ENCODE measurements at regions not wholly inside any gene's neighbourhood (a gene's known extent, or its start where the extent isn't known, plus 50 kb on each side); places are given as distances from the start of the nearest gene placed in this dataset.

GRCh38 chr14:78104655-78105054 lies 65.5 kb upstream of the NRXN3 start:
- H3K27me3 Mint-ChIP-seq (ENCODE audit: insufficient read depth, low read depth) = peaks cover 16% of the 10 kb centered on the region
- H3K4me3 ChIP-seq = no peak overlapping the region
- no peaks in the 10 kb centered on the region for H3K9me3 Mint-ChIP-seq
- no peak for TF ChIP-seq CTCF (IDR thresholded peaks at IDR 0.05)
- no peak for TF ChIP-seq EZH2phosphoT487 (IDR thresholded peaks at IDR 0.05)
- TF ChIP-seq EZH2 (IDR thresholded peaks at IDR 0.05) = no peak
- H3K27ac Mint-ChIP-seq = no peak overlapping the region
- no peak overlapping the region for H2AFZ ChIP-seq (replicated peaks)
- no peak overlapping the region for H3K4me3 Mint-ChIP-seq
- H3K36me3 Mint-ChIP-seq = no peaks in the 10 kb centered on the region
- H3K4me2 ChIP-seq = no peak overlapping the region
- H3K79me2 ChIP-seq (ENCODE audit: low read depth) = no peaks in the 10 kb centered on the region
- no peaks in the 10 kb centered on the region for H3K4me1 Mint-ChIP-seq
- no peaks in the 10 kb centered on the region for H4K20me1 ChIP-seq (ENCODE audit: low read depth)
- H3K36me3 ChIP-seq = no peaks in the 10 kb centered on the region
- no peaks in the 10 kb centered on the region for H3K9me3 ChIP-seq (ENCODE audit: low read depth)
- no peaks in the 10 kb centered on the region for H3K27me3 ChIP-seq
- H3F3A ChIP-seq (ENCODE audit: low read depth) = no peaks in the 10 kb centered on the region
- DNase-seq (ENCODE audit: low spot score) = no peak
- no peaks in the 10 kb centered on the region for H3K4me1 ChIP-seq
- H3K27ac ChIP-seq = no peak overlapping the region
- no peak overlapping the region for H3K9ac ChIP-seq

GRCh38 chr14:78106381-78106780 lies 63.8 kb upstream of the NRXN3 start:
- H3K4me1 ChIP-seq = no peaks in the 10 kb centered on the region
- no peak overlapping the region for H3K27ac Mint-ChIP-seq
- H3K27ac ChIP-seq = no peak overlapping the region
- H3K36me3 ChIP-seq = no peaks in the 10 kb centered on the region
- no peaks in the 10 kb centered on the region for H3K27me3 ChIP-seq
- no peaks in the 10 kb centered on the region for H3K9me3 Mint-ChIP-seq
- H3K4me3 ChIP-seq = no peak overlapping the region
- no peak overlapping the region for H2AFZ ChIP-seq (replicated peaks)
- DNase-seq (ENCODE audit: low spot score) = no peak
- no peaks in the 10 kb centered on the region for H4K20me1 ChIP-seq (ENCODE audit: low read depth)
- no peak overlapping the region for H3K4me3 Mint-ChIP-seq
- H3F3A ChIP-seq (ENCODE audit: low read depth) = no peaks in the 10 kb centered on the region
- H3K9me3 ChIP-seq (ENCODE audit: low read depth) = no peaks in the 10 kb centered on the region
- H3K36me3 Mint-ChIP-seq = no peaks in the 10 kb centered on the region
- H3K27me3 Mint-ChIP-seq (ENCODE audit: insufficient read depth, low read depth) = peaks cover 11% of the 10 kb centered on the region
- no peaks in the 10 kb centered on the region for H3K4me1 Mint-ChIP-seq
- H3K4me2 ChIP-seq = no peak overlapping the region
- H3K79me2 ChIP-seq (ENCODE audit: low read depth) = no peaks in the 10 kb centered on the region
- TF ChIP-seq CTCF (IDR thresholded peaks at IDR 0.05) (no peak), EZH2phosphoT487 (IDR thresholded peaks at IDR 0.05) (no peak), EZH2 (IDR thresholded peaks at IDR 0.05) (no peak)
- H3K9ac ChIP-seq = no peak overlapping the region

- H4K20me1 ChIP-seq (ENCODE audit: low read depth) = no peaks in the 10 kb centered on the region
- Mint-ChIP-seq H3K36me3 (no peaks in the 10 kb centered on the region), H3K4me1 (no peaks in the 10 kb centered on the region), H3K4me3 (no peak overlapping the region), H3K27me3 (ENCODE audit: insufficient read depth, low read depth) (peaks cover 10% of the 10 kb centered on the region), H3K9me3 (no peaks in the 10 kb centered on the region), H3K27ac (no peak overlapping the region)
- DNase-seq (ENCODE audit: low spot score) = no peak
- no peaks in the 10 kb centered on the region for H3K79me2 ChIP-seq (ENCODE audit: low read depth)
- H3K9ac ChIP-seq = no peak overlapping the region
- no peaks in the 10 kb centered on the region for H3K9me3 ChIP-seq (ENCODE audit: low read depth)
- H3K36me3 ChIP-seq = no peaks in the 10 kb centered on the region
- no peak overlapping the region for H3K4me3 ChIP-seq
- TF ChIP-seq CTCF (IDR thresholded peaks at IDR 0.05) (no peak), EZH2phosphoT487 (IDR thresholded peaks at IDR 0.05) (no peak), EZH2 (IDR thresholded peaks at IDR 0.05) (no peak)
- no peaks in the 10 kb centered on the region for H3F3A ChIP-seq (ENCODE audit: low read depth)
- H2AFZ ChIP-seq (replicated peaks) = no peak overlapping the region
- H3K4me1 ChIP-seq = no peaks in the 10 kb centered on the region
- no peaks in the 10 kb centered on the region for H3K27me3 ChIP-seq
- H3K4me2 ChIP-seq = no peak overlapping the region
- no peak overlapping the region for H3K27ac ChIP-seq
Observed at GRCh38 chr14:78107166-78107565, 63.0 kb upstream of the NRXN3 start.

GRCh38 chr14:78119440-78119839 lies 50.7 kb upstream of the NRXN3 start:
- Histone ChIP-seq H3K79me2 (ENCODE audit: low read depth) (no peaks in the 10 kb centered on the region), H3K9me3 (ENCODE audit: low read depth) (no peaks in the 10 kb centered on the region), H3F3A (ENCODE audit: low read depth) (no peaks in the 10 kb centered on the region), H3K27ac (no peak overlapping the region), H3K4me2 (no peak overlapping the region), H3K9ac (no peak overlapping the region), H3K4me3 (no peak overlapping the region), H4K20me1 (ENCODE audit: low read depth) (no peaks in the 10 kb centered on the region), H2AFZ (replicated peaks) (no peak overlapping the region), H3K36me3 (no peaks in the 10 kb centered on the region), H3K27me3 (no peaks in the 10 kb centered on the region), H3K4me1 (no peaks in the 10 kb centered on the region)
- no peak for DNase-seq (ENCODE audit: low spot score)
- TF ChIP-seq CTCF (IDR thresholded peaks at IDR 0.05) = no peak
- peaks cover 2% of the 10 kb centered on the region for H3K9me3 Mint-ChIP-seq
- no peak overlapping the region for H3K27ac Mint-ChIP-seq
- H3K4me1 Mint-ChIP-seq = no peaks in the 10 kb centered on the region
- peaks cover 7% of the 10 kb centered on the region for H3K27me3 Mint-ChIP-seq (ENCODE audit: insufficient read depth, low read depth)
- peaks cover 2% of the 10 kb centered on the region for H3K36me3 Mint-ChIP-seq
- H3K4me3 Mint-ChIP-seq = no peak overlapping the region

All from neural progenitor cell (in vitro differentiated cells).